ENCODE measurements at regions not wholly inside any gene's neighbourhood (a gene's known extent, or its start where the extent isn't known, plus 50 kb on each side); places are given as distances from the start of the nearest gene placed in this dataset.
"Not testable (repeated sequence)": the region's sequence is repeated elsewhere in the genome, so short reads cannot be mapped to it uniquely, and the experiment has no call there.

DNA sequence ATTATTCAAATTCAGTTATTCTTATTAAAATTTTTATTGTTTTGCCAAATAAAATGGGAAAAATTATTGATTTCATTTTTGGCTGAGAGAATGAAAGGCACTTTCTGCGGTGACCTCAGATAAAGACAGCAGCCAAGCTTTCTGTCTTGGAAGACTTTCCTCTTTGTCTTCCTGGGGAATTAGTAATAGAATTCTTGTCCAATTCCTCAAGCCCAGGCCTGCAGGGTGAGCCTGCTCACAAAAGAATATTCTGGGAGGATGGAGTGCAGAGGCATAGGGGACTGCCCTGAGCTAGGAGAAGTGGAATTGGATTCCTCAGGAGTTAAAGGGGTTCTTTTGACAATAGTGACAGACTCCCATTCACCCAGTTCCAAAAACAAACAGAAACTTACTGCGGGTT lies 614.5 kb upstream of the ADGRL2 start:
- Histone ChIP-seq H3K9me3 (no peaks in the 10 kb centered on the region), H3K36me3 (no peaks in the 10 kb centered on the region), H3K4me1 (no peaks in the 10 kb centered on the region), H3K4me3 (no peak overlapping the region), H3K27me3 (no peaks in the 10 kb centered on the region), H3K27ac (replicated peaks in 1 of 4) (no peak overlapping the region)
- intact Hi-C loops (cut with DNase I): no loop called here
- DNase-seq (ENCODE audit: extremely low spot score): no peak
- TF ChIP-seq EP300 (IDR thresholded peaks at IDR 0.05) (no peak), POLR2A (IDR thresholded peaks at IDR 0.05; ENCODE audit: low read depth) (no peak), POLR2AphosphoS5 (IDR thresholded peaks at IDR 0.05) (no peak)
- TF ChIP-seq, protein P1, sequence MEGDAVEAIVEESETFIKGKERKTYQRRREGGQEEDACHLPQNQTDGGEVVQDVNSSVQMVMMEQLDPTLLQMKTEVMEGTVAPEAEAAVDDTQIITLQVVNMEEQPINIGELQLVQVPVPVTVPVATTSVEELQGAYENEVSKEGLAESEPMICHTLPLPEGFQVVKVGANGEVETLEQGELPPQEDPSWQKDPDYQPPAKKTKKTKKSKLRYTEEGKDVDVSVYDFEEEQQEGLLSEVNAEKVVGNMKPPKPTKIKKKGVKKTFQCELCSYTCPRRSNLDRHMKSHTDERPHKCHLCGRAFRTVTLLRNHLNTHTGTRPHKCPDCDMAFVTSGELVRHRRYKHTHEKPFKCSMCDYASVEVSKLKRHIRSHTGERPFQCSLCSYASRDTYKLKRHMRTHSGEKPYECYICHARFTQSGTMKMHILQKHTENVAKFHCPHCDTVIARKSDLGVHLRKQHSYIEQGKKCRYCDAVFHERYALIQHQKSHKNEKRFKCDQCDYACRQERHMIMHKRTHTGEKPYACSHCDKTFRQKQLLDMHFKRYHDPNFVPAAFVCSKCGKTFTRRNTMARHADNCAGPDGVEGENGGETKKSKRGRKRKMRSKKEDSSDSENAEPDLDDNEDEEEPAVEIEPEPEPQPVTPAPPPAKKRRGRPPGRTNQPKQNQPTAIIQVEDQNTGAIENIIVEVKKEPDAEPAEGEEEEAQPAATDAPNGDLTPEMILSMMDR (IDR thresholded peaks at IDR 0.05): no peak
- WGBS: 87% methylated on average over 2 of the region's 2 CpGs

DNA sequence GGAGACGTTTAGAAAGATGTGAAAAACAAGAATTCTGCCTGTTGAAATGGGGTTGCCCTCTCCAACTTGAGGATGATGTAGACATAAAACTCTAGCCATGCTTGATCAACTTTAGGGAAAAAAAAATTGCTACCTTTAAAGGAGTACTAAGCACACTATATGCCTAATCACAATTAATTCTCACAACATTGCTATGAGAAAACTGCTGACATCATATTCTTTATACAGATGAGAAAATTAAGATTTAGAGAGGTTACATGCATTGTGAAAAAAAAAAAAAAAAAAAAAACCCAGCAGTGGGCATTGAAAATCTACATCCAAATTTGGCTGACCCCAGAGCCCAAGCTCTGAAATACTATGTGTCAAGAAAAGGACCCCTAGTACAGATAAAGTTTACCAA lies 617.2 kb upstream of the ADGRL2 start:
- Histone ChIP-seq H3K9me3 (no peaks in the 10 kb centered on the region), H3K27ac (replicated peaks in 1 of 4) (no peak overlapping the region), H3K27me3 (no peaks in the 10 kb centered on the region), H3K36me3 (no peaks in the 10 kb centered on the region), H3K4me3 (no peak overlapping the region), H3K4me1 (no peaks in the 10 kb centered on the region)
- intact Hi-C loops (cut with DNase I): no loop called here
- DNase-seq (ENCODE audit: extremely low spot score): no peak
- TF ChIP-seq, protein P1 (IDR thresholded peaks at IDR 0.05): no peak
- TF ChIP-seq POLR2AphosphoS5 (IDR thresholded peaks at IDR 0.05): no peak
- no peak for TF ChIP-seq EP300 (IDR thresholded peaks at IDR 0.05)
- no peak for TF ChIP-seq POLR2A (IDR thresholded peaks at IDR 0.05; ENCODE audit: low read depth)
- 76% methylated on average over 1 of the region's 1 CpG for WGBS

DNA sequence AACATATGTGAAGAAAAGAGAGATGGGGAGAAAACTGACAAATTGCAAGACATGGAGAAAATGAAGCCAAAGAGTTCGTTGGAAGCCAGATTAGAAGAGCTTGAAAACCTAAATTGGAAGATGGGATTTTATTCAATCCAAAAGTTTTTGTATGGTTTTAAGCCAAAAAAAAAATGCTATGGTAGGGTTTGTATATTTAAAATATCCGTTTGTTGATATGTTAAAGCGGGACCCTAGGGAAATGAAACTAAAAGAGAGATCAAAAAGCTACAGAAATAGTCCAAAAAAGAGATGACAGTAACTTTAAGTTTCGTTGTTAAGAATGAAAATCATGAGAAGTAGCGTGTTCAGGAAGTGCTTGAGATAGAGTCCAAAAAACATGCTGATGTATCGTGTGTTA lies 617.7 kb upstream of the ADGRL2 start:
- Histone ChIP-seq H3K27ac (replicated peaks in 1 of 4) (no peak overlapping the region), H3K4me3 (no peak overlapping the region), H3K4me1 (no peaks in the 10 kb centered on the region), H3K9me3 (no peaks in the 10 kb centered on the region), H3K27me3 (no peaks in the 10 kb centered on the region), H3K36me3 (no peaks in the 10 kb centered on the region)
- intact Hi-C loops (cut with DNase I): no loop called here
- TF ChIP-seq, protein P1 (IDR thresholded peaks at IDR 0.05): no peak
- TF ChIP-seq EP300 (IDR thresholded peaks at IDR 0.05): no peak
- TF ChIP-seq POLR2A (IDR thresholded peaks at IDR 0.05; ENCODE audit: low read depth): no peak
- TF ChIP-seq POLR2AphosphoS5 (IDR thresholded peaks at IDR 0.05): no peak
- no peak for DNase-seq (ENCODE audit: extremely low spot score)
- 74% methylated on average over 6 of the region's 6 CpGs for WGBS

DNA sequence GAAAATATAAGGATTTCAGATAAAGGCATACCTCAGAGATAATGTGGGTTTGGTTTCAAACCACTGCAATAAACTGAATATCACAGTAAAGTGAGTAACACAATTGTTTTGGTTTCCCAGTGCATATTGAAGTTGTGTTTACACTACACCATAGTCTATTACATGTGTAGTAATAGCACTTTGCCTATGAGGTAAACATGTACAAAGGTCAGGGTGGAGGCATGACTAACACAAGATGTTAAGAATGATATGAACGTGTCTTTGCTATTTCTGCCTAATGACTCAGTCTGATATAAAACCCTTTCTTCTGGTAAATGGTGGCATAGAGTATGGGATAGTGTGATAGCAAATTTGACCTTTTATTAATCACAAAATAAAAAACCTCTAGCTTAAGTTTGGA lies 621.5 kb upstream of the ADGRL2 start:
- Histone ChIP-seq H3K27me3 (no peaks in the 10 kb centered on the region), H3K4me3 (no peak overlapping the region), H3K36me3 (no peaks in the 10 kb centered on the region), H3K9me3 (no peaks in the 10 kb centered on the region), H3K4me1 (no peaks in the 10 kb centered on the region), H3K27ac (replicated peaks in 1 of 4) (no peak overlapping the region)
- 61% methylated on average over 1 of the region's 1 CpG for WGBS
- no peak for TF ChIP-seq POLR2A (IDR thresholded peaks at IDR 0.05; ENCODE audit: low read depth)
- TF ChIP-seq, protein P1 (IDR thresholded peaks at IDR 0.05): no peak
- TF ChIP-seq EP300 (IDR thresholded peaks at IDR 0.05): no peak
- no peak for TF ChIP-seq POLR2AphosphoS5 (IDR thresholded peaks at IDR 0.05)
- DNase-seq (ENCODE audit: extremely low spot score): no peak
- intact Hi-C loops (cut with DNase I): no loop called here

DNA sequence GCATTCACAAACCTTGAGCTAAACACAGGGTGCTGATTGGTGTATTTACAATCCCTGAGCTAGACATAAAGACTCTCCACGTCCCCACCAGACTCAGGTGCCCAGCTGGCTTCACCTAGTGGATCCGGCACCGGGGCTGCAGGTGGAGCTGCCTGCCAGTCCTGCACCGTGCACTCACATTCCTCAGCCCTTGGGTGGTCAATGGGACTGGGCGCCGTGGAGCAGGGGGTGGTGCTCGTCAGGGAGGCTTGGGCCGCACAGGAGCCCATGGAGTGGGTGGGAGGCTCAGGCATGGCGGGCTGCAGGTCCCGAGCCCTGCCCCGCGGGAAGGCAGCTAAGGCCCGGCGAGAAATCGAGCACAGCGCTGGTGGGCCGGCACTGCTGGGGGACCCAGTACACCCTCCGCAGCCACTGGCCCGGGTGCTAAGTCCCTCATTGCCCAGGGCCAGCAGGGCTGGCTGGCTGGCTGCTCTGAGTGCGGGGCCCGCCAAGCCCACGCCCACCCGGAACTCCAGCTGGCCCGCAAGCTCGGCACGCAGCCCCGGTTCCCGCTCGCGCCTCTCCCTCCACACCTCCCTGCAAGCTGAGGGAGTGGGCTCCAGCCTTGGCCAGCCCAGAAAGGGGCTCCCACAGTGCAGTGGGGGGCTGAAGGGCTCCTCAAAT lies 622.2 kb upstream of the ADGRL2 start:
- intact Hi-C loops (cut with DNase I); DNase-seq (ENCODE audit: extremely low spot score); H3K4me1 ChIP-seq; H3K4me3 ChIP-seq; H3K27ac ChIP-seq (replicated peaks in 1 of 4); H3K27me3 ChIP-seq; H3K9me3 ChIP-seq; H3K36me3 ChIP-seq: not testable (repeated sequence)
- 95% methylated on average over 10 of the region's 30 CpGs for WGBS
